BE2C (cell line): ENCODE measurements at regions not wholly inside any gene's neighbourhood (a gene's known extent, or its start where the extent isn't known, plus 50 kb on each side); places are given as distances from the start of the nearest gene placed in this dataset.
A peak's percentile ranks its signal among the peaks of the same experiment; 100 is the strongest.

Source experiments
- DNase-seq: peaks from one replicate; pipeline ENCODE4 v3.0.0-alpha.2; 2020
- H3K27me3 ChIP-seq: fragments of 250-450 bp; sonication (Bioruptor Pico); 2 replicates; pipeline ENCODE4 v1.5.1; 2020; ENCODE audit warnings: mild to moderate bottlenecking
- H3K36me3 ChIP-seq: fragments of 250-450 bp; sonication (Bioruptor Pico); 2 replicates; pipeline ENCODE4 v1.5.1; 2020; ENCODE audit warnings: mild to moderate bottlenecking
- H3K4me1 ChIP-seq: fragments of 250-450 bp; sonication (Bioruptor Pico); 2 replicates; pipeline ENCODE4 v1.5.1; 2020
- H3K4me3 ChIP-seq: 2 replicates; pipeline ENCODE4 v1.5.1; 2011; ENCODE audit warnings: low read depth, low read length
- H3K9me3 ChIP-seq: fragments of 250-450 bp; sonication (Bioruptor Pico); 2 replicates; pipeline ENCODE4 v1.5.1; 2020
- CTCF ChIP-seq: IDR thresholded peaks from 2 replicates; pipeline ENCODE4 v1.5.1; 2012; ENCODE audit warnings: mild to moderate bottlenecking, low read depth, low read length

DNA sequence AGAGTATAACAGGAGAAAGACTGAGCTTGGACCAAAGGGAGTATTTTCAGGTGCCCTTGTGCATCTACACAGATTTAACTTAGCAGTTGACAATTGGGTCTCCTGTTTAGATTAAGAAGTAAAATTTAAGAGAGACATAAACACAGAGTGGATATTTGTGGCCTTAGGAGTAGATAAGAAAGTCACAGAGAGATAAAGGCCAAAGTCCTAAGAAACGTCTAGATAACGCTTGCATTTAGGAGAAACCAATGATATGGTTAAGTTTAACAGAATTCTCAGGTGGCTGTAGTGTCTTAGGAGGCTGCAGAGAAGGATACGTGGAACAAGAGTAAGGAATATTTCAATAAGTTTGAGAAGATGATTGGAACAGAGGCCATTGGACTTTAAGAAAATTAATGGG, 155.0 kb upstream of the DAB2 start:
- H3K27me3 ChIP-seq = no peaks in the 10 kb centered on the region
- no peak for DNase-seq
- H3K4me3 ChIP-seq = no peak overlapping the region
- TF ChIP-seq CTCF = no peak
- H3K4me1 ChIP-seq = no peaks in the 10 kb centered on the region
- H3K36me3 ChIP-seq = no peaks in the 10 kb centered on the region
- H3K9me3 ChIP-seq = no peaks in the 10 kb centered on the region

DNA sequence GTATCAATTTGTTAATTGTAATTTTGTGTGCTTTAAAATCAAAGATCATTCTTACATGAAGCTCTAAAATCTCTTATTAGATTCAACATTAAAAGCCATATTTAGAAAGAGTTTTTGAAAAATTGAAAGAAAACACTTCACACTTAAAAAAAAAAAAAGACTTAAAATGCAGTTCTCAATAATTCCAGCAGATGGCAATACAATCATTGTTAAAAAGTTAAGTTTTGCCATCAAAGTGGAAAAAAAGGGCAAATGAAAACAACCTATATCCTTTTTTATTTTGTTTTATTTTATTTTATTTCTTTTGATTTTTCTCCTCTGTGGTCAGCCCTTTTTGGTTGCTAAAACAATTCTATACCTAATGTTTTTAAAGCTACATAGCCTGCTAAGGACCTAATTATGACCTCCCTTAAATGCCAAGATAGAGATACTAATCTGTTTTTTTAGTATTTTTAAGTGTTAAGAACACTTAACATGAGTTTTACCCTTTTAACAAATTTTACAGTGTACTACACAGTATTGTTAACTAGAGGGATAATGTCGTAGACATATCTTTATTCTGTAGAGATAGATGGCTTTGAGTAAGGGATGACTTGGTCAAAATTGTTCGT, 154.2 kb upstream of the DAB2 start:
- no peaks in the 10 kb centered on the region for H3K36me3 ChIP-seq
- no peaks in the 10 kb centered on the region; the same call in 1 of the 2 replicates for H3K27me3 ChIP-seq
- H3K4me3 ChIP-seq = no peak overlapping the region
- H3K9me3 ChIP-seq = no peaks in the 10 kb centered on the region
- no peaks in the 10 kb centered on the region for H3K4me1 ChIP-seq
- DNase-seq = no peak
- peak; percentile 34; the same call in 1 of the 2 replicates for TF ChIP-seq CTCF

DNA sequence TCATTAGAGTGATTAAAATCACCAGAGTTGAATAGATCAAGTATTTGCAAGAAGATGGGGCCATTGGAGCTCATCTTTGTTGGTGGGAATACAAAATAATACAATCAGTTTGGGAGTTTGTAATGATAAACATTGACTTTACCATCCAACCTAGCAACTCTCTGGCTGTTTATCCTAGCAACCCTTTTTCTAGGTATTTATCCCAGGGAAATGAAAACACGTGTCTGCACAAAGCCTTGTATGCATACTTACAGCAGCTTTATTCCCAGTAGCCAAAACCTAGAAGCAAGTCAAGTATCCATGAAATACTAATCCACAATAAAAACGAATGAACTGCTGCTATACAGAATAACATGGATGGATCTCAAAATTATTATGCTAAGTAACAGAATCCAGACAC, 152.7 kb upstream of the DAB2 start:
- Histone ChIP-seq H3K4me1 (no peaks in the 10 kb centered on the region), H3K4me3 (no peak overlapping the region)
- DNase-seq = no peak

DNA sequence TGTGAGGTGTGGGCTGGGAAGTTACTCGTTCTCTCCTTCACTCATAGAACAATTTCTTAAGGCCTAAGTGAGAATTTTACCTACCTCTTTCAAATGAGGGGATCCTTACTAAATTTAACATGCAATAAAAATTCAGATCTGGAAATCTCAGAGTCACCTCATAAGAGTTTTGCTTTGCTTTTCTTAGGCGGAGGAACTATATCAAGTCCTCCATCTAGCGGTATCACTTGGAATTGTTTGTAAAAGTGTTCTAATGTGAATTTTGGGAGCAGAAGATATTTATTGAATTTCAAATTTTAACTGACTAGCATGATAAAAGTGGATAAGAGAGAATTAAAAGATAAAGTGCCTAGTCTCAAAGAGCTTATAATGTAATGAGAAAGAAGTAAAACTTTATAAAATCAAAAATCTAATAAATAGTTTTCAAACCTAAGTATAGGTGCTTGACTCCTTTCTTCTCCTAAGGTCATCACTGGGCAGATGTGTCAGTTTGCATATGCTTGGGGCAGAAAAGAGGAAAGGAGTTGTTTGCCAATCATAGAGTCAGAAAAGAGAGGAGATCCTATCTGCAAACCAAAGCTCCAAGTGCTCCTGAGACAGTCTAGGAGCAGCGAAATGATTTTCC, 145.7 kb upstream of the DAB2 start:
- Histone ChIP-seq H3K36me3 (no peaks in the 10 kb centered on the region), H3K27me3 (no peaks in the 10 kb centered on the region; the same call in 1 of the 2 replicates), H3K4me1 (no peaks in the 10 kb centered on the region), H3K9me3 (no peaks in the 10 kb centered on the region), H3K4me3 (no peak overlapping the region)
- no peak for DNase-seq
- peak; percentile 51 for TF ChIP-seq CTCF

More for the DNA sequence above, 152.7 kb upstream of the DAB2 start:
- no peaks in the 10 kb centered on the region for H3K36me3 ChIP-seq
- no peaks in the 10 kb centered on the region for H3K9me3 ChIP-seq
- no peak for TF ChIP-seq CTCF
- no peaks in the 10 kb centered on the region; the same call in 1 of the 2 replicates for H3K27me3 ChIP-seq

GRCh38 chr5:39569857-39570256, 145.1 kb upstream of the DAB2 start:
- no peaks in the 10 kb centered on the region for H3K36me3 ChIP-seq
- H3K4me1 ChIP-seq = no peaks in the 10 kb centered on the region
- DNase-seq = no peak
- no peaks in the 10 kb centered on the region for H3K9me3 ChIP-seq
- H3K27me3 ChIP-seq = no peaks in the 10 kb centered on the region; the same call in 1 of the 2 replicates
- H3K4me3 ChIP-seq = no peak overlapping the region
- TF ChIP-seq CTCF = no peak

GRCh38 chr5:39566891-39567290, 142.1 kb upstream of the DAB2 start:
- DNase-seq = no peak
- Histone ChIP-seq H3K4me1 (no peaks in the 10 kb centered on the region), H3K4me3 (no peak overlapping the region), H3K27me3 (no peaks in the 10 kb centered on the region; the same call in 1 of the 2 replicates), H3K36me3 (no peaks in the 10 kb centered on the region), H3K9me3 (no peaks in the 10 kb centered on the region)
- TF ChIP-seq CTCF = no peak
